ENCODE measurements at regions not wholly inside any gene's neighbourhood (a gene's known extent, or its start where the extent isn't known, plus 50 kb on each side); places are given as distances from the start of the nearest gene placed in this dataset.

DNA sequence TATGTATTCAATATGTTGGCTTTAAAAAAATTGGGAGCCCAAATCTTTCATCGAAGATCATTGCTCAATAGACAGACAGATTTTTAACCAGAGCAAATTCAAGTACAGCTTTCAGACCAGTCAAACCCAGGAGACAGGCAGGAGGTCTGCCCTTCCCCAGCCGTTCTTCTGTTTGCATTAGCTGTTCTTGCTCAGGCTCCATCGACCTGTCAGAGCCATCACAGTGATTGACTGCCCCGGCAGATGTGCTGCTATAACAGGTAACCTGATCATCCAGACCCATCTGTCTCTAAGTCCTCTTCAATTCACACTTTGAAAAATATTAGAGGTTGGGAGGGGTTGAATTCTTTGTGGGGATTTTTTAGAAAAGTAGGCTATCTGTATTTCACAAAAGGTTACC is 453.5 kb downstream of the FOXG1 start:
- TF ChIP-seq, protein P1, sequence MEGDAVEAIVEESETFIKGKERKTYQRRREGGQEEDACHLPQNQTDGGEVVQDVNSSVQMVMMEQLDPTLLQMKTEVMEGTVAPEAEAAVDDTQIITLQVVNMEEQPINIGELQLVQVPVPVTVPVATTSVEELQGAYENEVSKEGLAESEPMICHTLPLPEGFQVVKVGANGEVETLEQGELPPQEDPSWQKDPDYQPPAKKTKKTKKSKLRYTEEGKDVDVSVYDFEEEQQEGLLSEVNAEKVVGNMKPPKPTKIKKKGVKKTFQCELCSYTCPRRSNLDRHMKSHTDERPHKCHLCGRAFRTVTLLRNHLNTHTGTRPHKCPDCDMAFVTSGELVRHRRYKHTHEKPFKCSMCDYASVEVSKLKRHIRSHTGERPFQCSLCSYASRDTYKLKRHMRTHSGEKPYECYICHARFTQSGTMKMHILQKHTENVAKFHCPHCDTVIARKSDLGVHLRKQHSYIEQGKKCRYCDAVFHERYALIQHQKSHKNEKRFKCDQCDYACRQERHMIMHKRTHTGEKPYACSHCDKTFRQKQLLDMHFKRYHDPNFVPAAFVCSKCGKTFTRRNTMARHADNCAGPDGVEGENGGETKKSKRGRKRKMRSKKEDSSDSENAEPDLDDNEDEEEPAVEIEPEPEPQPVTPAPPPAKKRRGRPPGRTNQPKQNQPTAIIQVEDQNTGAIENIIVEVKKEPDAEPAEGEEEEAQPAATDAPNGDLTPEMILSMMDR (IDR thresholded peaks at IDR 0.05), result no peak
- no peak for TF ChIP-seq POLR2A (IDR thresholded peaks at IDR 0.05)
